ENCODE measurements at regions not wholly inside any gene's neighbourhood (a gene's known extent, or its start where the extent isn't known, plus 50 kb on each side); places are given as distances from the start of the nearest gene placed in this dataset.
"Not testable (repeated sequence)": the region's sequence is repeated elsewhere in the genome, so short reads cannot be mapped to it uniquely, and the experiment has no call there.

- DNase-seq: not testable (repeated sequence)
Observed at GRCh38 chr3:16077146-16077545, 97.3 kb upstream of the GALNT15 start.

DNA sequence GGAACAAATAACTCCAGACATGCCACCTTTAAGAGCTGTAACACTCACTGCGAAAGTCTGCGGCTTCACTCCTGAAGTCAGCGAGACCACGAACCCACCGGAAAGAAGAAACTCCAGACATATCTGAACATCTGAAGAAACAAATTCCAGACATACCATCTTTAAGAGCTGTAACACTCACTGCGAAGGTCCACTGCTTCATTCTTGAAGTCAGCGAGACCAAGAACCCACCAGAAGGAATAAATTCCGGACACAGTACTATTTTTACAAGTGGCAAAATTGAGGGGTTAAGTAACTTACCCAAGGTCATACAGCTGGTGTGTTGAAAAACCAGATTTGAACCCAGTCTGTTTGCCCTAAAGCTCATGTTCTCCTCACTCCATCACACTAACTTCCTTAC, 96.8 kb upstream of the GALNT15 start:
- not testable (repeated sequence) for DNase-seq

- no peak for DNase-seq
Observed at GRCh38 chr3:16079519-16079918, 95.0 kb upstream of the GALNT15 start.

DNA sequence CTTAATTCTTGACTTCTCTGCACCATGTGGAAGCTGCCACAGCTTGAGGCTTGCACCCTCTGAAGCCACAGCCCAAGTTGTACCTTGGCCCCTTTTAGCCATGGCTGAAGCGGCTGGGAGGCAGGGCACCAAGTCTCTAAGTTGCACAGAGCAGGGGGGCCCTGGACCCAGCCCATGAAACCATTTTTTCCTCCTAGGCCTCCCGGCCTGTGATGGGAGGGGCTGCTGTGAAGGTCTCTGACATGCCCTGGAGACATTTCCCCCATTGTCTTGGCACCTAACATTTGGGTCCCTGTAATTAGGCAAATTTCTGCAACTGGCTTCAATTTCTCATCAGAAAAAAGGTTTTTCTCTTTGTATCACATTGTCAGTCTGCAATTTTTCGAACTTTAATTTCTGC, 92.8 kb upstream of the GALNT15 start:
- DNase-seq: no peak

DNA sequence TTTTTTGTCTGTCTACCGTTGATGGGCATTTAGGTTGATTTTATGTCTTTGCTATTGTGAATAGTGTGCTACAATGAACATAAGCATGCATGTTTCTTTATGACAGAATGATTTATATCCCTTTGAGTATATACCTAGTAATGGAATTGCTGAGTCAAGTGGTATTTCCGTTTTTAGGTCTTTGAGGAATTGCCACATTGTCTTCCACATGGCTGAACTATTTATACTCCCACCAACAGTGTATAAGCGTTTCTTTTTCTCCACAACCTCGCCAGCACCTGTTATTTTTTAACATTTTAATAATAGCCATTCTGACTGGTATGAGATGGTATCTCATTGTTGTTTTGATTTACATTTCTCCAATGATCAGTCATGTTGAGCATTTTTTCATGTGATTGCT, 89.6 kb upstream of the GALNT15 start:
- no peak for DNase-seq

DNA sequence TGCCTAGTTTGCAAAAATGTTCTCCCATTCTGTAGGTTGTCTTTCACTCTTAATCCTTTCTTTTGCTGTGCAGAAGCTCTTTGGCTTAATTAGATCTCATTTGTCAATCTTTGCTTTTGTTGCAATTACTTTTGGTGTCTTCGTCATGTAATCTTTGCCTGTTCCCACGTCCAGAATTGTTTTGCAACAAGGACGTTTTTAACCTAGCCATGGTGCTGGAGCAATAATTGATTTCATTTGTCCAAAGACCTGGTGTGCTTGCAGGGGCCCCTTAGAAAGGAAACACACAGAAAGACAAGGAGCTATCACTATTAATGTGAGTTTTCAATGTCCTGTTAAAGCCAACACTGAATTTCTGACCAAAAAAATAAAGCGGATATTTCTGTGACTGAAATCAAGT, 89.1 kb upstream of the GALNT15 start:
- no peak for DNase-seq

- DNase-seq: no peak
Observed at GRCh38 chr3:16085884-16086608, 88.4 kb upstream of the GALNT15 start.

DNA sequence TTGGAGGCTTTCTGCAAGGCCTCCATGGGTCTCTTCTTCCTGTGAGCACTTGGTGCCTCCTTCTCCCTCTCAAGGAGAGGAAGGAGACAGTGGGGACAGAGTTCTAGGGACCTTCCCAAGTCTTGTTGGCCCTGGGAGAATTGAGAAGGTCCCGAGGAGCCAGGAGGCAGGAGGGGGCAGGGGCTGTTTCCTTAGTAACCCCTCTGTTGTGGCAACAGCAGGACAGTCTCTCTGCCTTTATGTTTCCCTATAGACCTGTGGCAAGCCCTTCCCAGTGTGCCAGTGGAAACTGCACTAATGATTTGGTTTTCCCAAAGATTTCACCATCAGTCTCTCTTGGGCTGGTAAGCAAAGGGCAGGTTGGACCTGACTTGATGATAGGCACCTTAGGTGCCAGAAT, 87.8 kb upstream of the GALNT15 start:
- DNase-seq: no peak

DNA sequence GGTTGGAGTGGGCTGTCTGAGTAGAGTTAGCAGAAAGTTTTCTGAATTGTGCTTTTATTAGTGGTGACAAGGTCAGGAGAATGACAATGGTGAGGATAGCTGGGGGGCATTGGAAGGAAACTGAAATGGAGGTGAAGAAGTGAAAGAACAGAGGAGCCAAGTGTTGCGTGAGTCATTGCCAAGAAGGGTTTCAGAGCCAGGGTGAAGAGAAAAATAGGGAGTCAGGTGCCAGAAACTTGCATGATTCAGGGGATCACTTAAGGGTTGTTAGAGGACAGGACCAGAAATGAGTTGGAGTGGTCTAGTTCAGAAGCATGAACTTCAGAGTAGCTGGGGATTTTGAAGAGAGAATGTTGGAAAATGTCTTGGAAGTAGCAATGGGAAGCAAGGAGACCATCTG, 86.0 kb upstream of the GALNT15 start:
- no peak for DNase-seq

- no peak for DNase-seq
Observed at GRCh38 chr3:16089521-16089920, 85.0 kb upstream of the GALNT15 start.

GRCh38 chr3:16090024-16090423, 84.5 kb upstream of the GALNT15 start:
- DNase-seq: peak; percentile 50

GRCh38 chr3:16090706-16091105, 83.8 kb upstream of the GALNT15 start:
- no peak for DNase-seq

- no peak for DNase-seq
Observed at GRCh38 chr3:16092923-16093322, 81.6 kb upstream of the GALNT15 start.

DNA sequence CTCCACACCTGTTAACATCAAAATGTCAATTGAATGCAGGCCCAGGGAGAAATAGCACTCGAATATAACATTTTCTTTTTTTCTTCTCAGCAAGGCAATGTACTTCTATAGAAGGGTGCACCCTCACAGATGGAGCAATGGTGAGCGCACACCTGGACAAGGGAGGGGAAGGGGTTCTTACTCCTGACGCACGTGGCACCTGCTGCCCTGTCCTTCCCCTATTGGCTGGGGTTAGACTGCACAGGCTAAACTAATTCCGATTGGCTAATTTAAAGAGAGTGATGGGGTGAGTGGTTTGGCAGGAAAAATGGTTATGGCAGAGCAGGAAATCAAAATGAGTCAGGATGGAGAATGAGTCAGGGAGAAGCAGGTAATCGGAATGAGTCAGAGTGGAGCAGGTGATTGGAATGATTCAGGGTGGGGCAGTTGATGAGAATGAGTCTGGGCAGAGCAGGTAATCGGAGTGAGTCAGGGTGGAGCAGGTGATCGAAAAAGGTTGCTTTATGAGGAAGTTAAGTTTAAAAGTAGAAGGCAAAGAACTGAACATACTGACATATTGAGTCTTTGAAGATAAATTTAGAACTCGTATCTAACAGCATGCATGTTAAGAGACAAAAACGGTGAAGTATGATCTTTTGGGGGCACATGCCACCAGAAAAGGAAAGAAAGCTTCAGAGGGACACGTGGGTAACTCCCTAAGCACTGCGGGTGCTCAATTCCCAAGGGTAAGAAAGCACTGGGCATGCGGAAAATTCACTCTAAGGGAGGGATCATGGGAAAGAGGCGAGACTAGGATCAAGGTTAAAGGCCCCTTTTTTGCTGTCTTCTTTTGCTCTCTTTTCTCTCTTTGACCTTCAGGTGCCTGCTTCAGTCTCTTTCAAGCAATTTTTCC, 72.9 kb upstream of the GALNT15 start:
- DNase-seq: peak; percentile 40

DNA sequence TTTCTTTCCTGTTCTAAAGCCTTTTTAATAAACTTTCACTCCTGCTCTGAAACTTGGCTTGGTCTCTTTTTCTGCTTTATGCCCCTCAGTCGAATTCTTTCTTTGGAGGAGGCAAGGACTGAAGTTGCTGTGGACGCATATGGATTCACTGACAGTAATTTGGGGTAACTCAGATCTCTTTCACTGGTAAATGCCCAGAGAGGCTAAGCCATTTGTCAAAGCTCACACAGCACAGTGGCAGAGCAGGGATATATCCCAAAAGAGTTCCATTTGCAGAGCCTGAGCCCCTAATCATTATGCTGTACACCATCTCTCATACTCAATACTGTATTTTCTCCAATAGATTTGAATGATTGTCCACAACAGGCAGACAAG, 72.3 kb upstream of the GALNT15 start:
- no peak for DNase-seq

GRCh38 chr3:16102905-16103364, 71.5 kb upstream of the GALNT15 start:
- peak; percentile 28 for DNase-seq

DNA sequence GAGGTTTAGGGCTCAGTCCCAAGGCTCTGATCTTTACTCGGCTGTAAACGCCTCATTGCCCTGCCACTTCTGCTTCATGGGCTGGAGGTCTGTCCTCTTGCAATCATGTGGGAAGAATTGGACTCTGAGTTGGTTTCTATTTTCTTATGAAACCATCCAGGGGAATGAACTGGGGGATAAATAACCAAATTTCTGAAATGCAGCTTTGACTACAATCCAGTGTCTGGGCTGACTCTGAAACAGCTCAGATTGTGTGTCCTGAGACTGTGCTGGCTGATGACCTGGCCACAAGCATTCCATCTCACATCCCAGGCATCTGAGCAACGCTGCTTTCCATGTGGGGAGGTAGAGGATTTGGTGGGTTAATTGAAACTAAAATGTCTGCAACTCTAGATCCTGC, 71.0 kb upstream of the GALNT15 start:
- no peak for DNase-seq

GRCh38 chr3:16104156-16104555, 70.3 kb upstream of the GALNT15 start:
- no peak for DNase-seq

- DNase-seq: no peak
Observed at GRCh38 chr3:16106050-16106449, 68.4 kb upstream of the GALNT15 start.

GRCh38 chr3:16108424-16108823, 66.1 kb upstream of the GALNT15 start:
- no peak for DNase-seq

- DNase-seq: no peak
Observed at GRCh38 chr3:16109929-16110328, 64.6 kb upstream of the GALNT15 start.

DNA sequence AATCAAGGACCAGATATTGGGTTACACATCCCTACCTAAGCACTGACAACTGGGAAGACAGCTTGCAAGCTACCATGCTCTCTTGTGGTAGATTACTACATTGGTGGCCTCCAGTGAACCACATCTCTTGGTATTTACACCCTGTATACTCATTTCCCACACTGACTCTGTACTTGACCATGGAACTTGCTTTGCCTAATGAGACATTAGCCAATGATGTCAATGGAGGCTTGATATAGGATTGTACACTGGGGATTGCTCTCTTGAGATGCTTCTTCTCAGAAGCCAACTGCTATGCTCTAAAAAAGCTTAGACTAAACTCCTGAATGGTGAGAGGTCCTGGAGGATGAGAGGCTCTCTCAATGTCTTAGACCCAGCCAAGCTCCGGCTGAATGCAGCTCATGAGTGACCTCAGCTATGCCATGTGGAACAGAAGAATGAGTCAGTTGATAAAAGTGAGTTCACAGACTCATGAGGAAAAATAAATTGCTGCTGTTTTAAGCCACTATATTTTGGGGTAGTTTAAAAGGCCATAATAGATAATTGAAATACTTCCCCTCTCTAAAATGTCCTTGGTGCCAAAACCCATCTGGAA, 61.5 kb upstream of the GALNT15 start:
- peak; percentile 45 for DNase-seq

DNA sequence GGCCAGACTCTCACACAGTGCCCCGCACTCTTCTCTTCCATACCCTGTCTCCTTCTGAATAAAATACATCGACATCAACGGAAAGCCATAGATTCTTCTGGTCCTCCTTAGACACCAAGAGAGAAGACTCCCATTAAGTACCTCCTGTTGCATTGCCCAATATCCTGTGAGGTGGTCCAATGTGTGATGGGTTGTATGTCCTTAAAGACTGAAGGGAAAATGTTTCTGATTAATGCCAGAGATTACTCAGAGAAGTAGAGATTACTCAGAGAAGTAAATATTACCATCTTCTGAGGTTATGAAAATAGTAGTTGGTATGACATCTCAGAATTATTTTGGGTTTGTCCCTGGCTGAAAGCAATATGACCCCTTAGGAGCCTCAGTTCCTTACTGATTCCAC, 60.8 kb upstream of the GALNT15 start:
- DNase-seq: no peak

DNA sequence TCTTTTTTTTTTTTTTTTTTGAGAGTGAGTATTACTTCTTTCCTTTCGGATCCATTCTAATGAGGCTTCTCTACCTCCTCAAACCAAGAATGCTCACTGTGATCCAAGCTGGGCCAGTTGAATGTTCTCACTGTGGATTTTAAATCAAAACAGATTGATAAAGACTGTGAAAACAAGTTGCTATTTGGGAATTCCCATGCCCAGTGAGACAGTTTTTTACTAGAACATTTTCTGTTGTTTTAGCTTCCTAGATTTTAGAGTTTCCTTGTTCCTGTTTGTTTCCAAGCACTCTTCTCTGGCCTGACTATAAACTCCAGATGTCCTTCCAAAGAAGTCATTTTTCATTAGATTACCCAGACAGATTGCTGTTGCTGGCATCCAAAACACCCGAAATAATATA, 60.1 kb upstream of the GALNT15 start:
- DNase-seq: no peak

Measured in kidney glomerular epithelial cell (primary cell).